Jurkat, Clone E6-1 (cell line): ENCODE measurements at regions not wholly inside any gene's neighbourhood (a gene's known extent, or its start where the extent isn't known, plus 50 kb on each side); places are given as distances from the start of the nearest gene placed in this dataset.
"Not testable (repeated sequence)": the region's sequence is repeated elsewhere in the genome, so short reads cannot be mapped to it uniquely, and the experiment has no call there.

ENCODE experiments used
- DNase-seq: peaks from one replicate; pipeline ENCODE4 v3.0.0-alpha.2; 2011; ENCODE audit warnings: low read depth, low spot score
- H3K4me3 ChIP-seq: 2 replicates; pipeline ENCODE4 v1.5.1; 2011; ENCODE audit warnings: mild to moderate bottlenecking, low read length, control low read depth, moderate library complexity

- no peak overlapping the region for H3K4me3 ChIP-seq
- no peak for DNase-seq
These were observed 103.1 kb downstream of the VGLL3 start for GRCh38 chr3:86887876-86888275.

GRCh38 chr3:86880066-86880465 is 110.9 kb downstream of the VGLL3 start:
- DNase-seq = no peak
- H3K4me3 ChIP-seq = no peak overlapping the region

GRCh38 chr3:86876504-86877181 is 114.3 kb downstream of the VGLL3 start:
- H3K4me3 ChIP-seq, DNase-seq: not testable (repeated sequence)

GRCh38 chr3:86874790-86875189 is 116.2 kb downstream of the VGLL3 start:
- DNase-seq, H3K4me3 ChIP-seq: not testable (repeated sequence)

GRCh38 chr3:86869566-86869965 is 121.4 kb downstream of the VGLL3 start:
- no peak overlapping the region for H3K4me3 ChIP-seq
- DNase-seq = no peak

- no peak for DNase-seq
- no peak overlapping the region for H3K4me3 ChIP-seq
These were observed 123.0 kb downstream of the VGLL3 start for GRCh38 chr3:86867982-86868381.

- no peak for DNase-seq
- H3K4me3 ChIP-seq = no peak overlapping the region
These were observed 125.4 kb downstream of the VGLL3 start for GRCh38 chr3:86865506-86865905.

GRCh38 chr3:86856711-86857110 is 134.2 kb downstream of the VGLL3 start:
- no peak overlapping the region for H3K4me3 ChIP-seq
- no peak for DNase-seq

- DNase-seq = no peak
- H3K4me3 ChIP-seq = no peak overlapping the region
These were observed 141.0 kb downstream of the VGLL3 start for GRCh38 chr3:86849991-86850390.

GRCh38 chr3:86845726-86846125 is 145.2 kb downstream of the VGLL3 start:
- no peak for DNase-seq
- H3K4me3 ChIP-seq = no peak overlapping the region

- no peak for DNase-seq
- H3K4me3 ChIP-seq = no peak overlapping the region
These were observed 152.0 kb downstream of the VGLL3 start for GRCh38 chr3:86838927-86839326.

GRCh38 chr3:86837871-86838270 is 153.1 kb downstream of the VGLL3 start:
- H3K4me3 ChIP-seq = no peak overlapping the region
- DNase-seq = no peak

GRCh38 chr3:86830566-86830965 is 160.4 kb downstream of the VGLL3 start:
- H3K4me3 ChIP-seq = no peak overlapping the region
- DNase-seq = no peak

GRCh38 chr3:86828751-86829150 is 162.2 kb downstream of the VGLL3 start:
- DNase-seq = no peak

GRCh38 chr3:86827582-86827981 is 163.4 kb downstream of the VGLL3 start:
- H3K4me3 ChIP-seq, DNase-seq: not testable (repeated sequence)

More at GRCh38 chr3:86828751-86829150, 162.2 kb downstream of the VGLL3 start:
- no peak overlapping the region for H3K4me3 ChIP-seq

GRCh38 chr3:86826292-86826691 is 164.7 kb downstream of the VGLL3 start:
- H3K4me3 ChIP-seq = no peak overlapping the region
- DNase-seq = no peak

- DNase-seq = no peak
- H3K4me3 ChIP-seq = no peak overlapping the region
These were observed 175.1 kb downstream of the VGLL3 start for GRCh38 chr3:86815880-86816279.

- no peak overlapping the region for H3K4me3 ChIP-seq
- no peak for DNase-seq
These were observed 175.9 kb downstream of the VGLL3 start for GRCh38 chr3:86814918-86815655.

- DNase-seq = no peak
- no peak overlapping the region for H3K4me3 ChIP-seq
These were observed 176.6 kb downstream of the VGLL3 start for GRCh38 chr3:86814321-86814720.

- no peak overlapping the region for H3K4me3 ChIP-seq
- no peak for DNase-seq
These were observed 189.0 kb downstream of the VGLL3 start for GRCh38 chr3:86801921-86802320.

- H3K4me3 ChIP-seq = no peak overlapping the region
- DNase-seq = no peak
These were observed 189.9 kb downstream of the VGLL3 start for GRCh38 chr3:86801066-86801465.
